Activated naive CD4-positive, alpha-beta T cell treated with anti-CD3 and anti-CD28 coated beads, Interleukin-2, amount 50 U/mL, for 72 hours (primary cell): ENCODE measurements at regions not wholly inside any gene's neighbourhood (a gene's known extent, or its start where the extent isn't known, plus 50 kb on each side); places are given as distances from the start of the nearest gene placed in this dataset.

ENCODE experiments used
- ATAC-seq, 2 donors: fragments of 150-1000 bp; cut with Tn5 transposase; 2 replicates each; pipeline ENCODE4 v1.10.0; 2021; ENCODE audit warnings: mild to moderate bottlenecking in 2 of 2, moderate library complexity in 2 of 2
- DNase-seq, 2 donors: peaks; one replicate each; pipeline ENCODE4 v3.0.0; 2021 to 2022; ENCODE audit warnings: low spot score in 2 of 2
- H3K27ac Mint-ChIP-seq, 2 donors: one replicate each; pipeline ENCODE4 v1.8.0; 2022; ENCODE audit warnings: mild to moderate bottlenecking in 2 of 2, mixed read lengths in 2 of 2
- H3K36me3 Mint-ChIP-seq, 2 donors: one replicate each; pipeline ENCODE4 v1.8.0; 2022; ENCODE audit warnings: mixed read lengths in 2 of 2
- H3K9me3 Mint-ChIP-seq, 2 donors: one replicate each; pipeline ENCODE4 v1.8.0; 2022; ENCODE audit warnings: mixed read lengths in 2 of 2

- no peak for DNase-seq
- Mint-ChIP-seq H3K9me3 (no peaks in the 10 kb centered on the region), H3K27ac (no peak overlapping the region), H3K36me3 (no peaks in the 10 kb centered on the region)
- ATAC-seq, result no peak
Measured at GRCh38 chr4:53779025-53779424, 187.7 kb upstream of the LNX1 start.

- DNase-seq, result no peak
- H3K36me3 Mint-ChIP-seq, result no peaks in the 10 kb centered on the region
- no peak for ATAC-seq
- H3K27ac Mint-ChIP-seq, result no peak overlapping the region
- H3K9me3 Mint-ChIP-seq, result no peaks in the 10 kb centered on the region
Measured at GRCh38 chr4:53778155-53778554, 186.9 kb upstream of the LNX1 start.

GRCh38 chr4:53777244-53777984 is 186.1 kb upstream of the LNX1 start:
- Mint-ChIP-seq H3K27ac (no peak overlapping the region), H3K36me3 (no peaks in the 10 kb centered on the region), H3K9me3 (no peaks in the 10 kb centered on the region)
- DNase-seq, result no peak
- no peak for ATAC-seq

- H3K9me3 Mint-ChIP-seq, result no peaks in the 10 kb centered on the region
- ATAC-seq (no peak), DNase-seq (no peak)
- H3K36me3 Mint-ChIP-seq, result no peaks in the 10 kb centered on the region
- no peak overlapping the region for H3K27ac Mint-ChIP-seq
Measured at GRCh38 chr4:53776141-53776540, 184.9 kb upstream of the LNX1 start.

GRCh38 chr4:53775381-53775780 is 184.1 kb upstream of the LNX1 start:
- no peaks in the 10 kb centered on the region for H3K36me3 Mint-ChIP-seq
- no peak for DNase-seq
- no peaks in the 10 kb centered on the region for H3K9me3 Mint-ChIP-seq
- no peak for ATAC-seq
- no peak overlapping the region for H3K27ac Mint-ChIP-seq

- no peak for DNase-seq
- ATAC-seq, result no peak
- H3K27ac Mint-ChIP-seq, result no peak overlapping the region
- H3K9me3 Mint-ChIP-seq, result no peaks in the 10 kb centered on the region
- no peaks in the 10 kb centered on the region for H3K36me3 Mint-ChIP-seq
Measured at GRCh38 chr4:53771326-53771725, 180.0 kb upstream of the LNX1 start.

- Mint-ChIP-seq H3K27ac (no peak overlapping the region), H3K9me3 (no peaks in the 10 kb centered on the region), H3K36me3 (no peaks in the 10 kb centered on the region)
- DNase-seq (no peak), ATAC-seq (no peak)
Measured at GRCh38 chr4:53767482-53767881, 176.2 kb upstream of the LNX1 start.

- H3K9me3 Mint-ChIP-seq, result peaks cover 0 to 4% of the 10 kb centered on the region in 2 donors
- H3K27ac Mint-ChIP-seq, result no peak overlapping the region
- DNase-seq (no peak), ATAC-seq (no peak)
- no peaks in the 10 kb centered on the region for H3K36me3 Mint-ChIP-seq
Measured at GRCh38 chr4:53764761-53765490, 173.6 kb upstream of the LNX1 start.

- Mint-ChIP-seq H3K36me3 (no peaks in the 10 kb centered on the region), H3K9me3 (peaks cover 0 to 4% of the 10 kb centered on the region in 2 donors), H3K27ac (no peak overlapping the region)
- no peak for ATAC-seq
- no peak for DNase-seq
Measured at GRCh38 chr4:53763813-53764597, 172.7 kb upstream of the LNX1 start.

GRCh38 chr4:53755656-53756055 is 164.4 kb upstream of the LNX1 start:
- H3K27ac Mint-ChIP-seq, result no peak overlapping the region
- ATAC-seq, result no peak
- peaks cover 0 to 9% of the 10 kb centered on the region in 2 donors for H3K9me3 Mint-ChIP-seq
- no peak for DNase-seq
- H3K36me3 Mint-ChIP-seq, result no peaks in the 10 kb centered on the region

- Mint-ChIP-seq H3K36me3 (no peaks in the 10 kb centered on the region), H3K9me3 (peaks cover 0 to 9% of the 10 kb centered on the region in 2 donors), H3K27ac (no peak overlapping the region)
- ATAC-seq (no peak), DNase-seq (no peak)
Measured at GRCh38 chr4:53752124-53752523, 160.8 kb upstream of the LNX1 start.

GRCh38 chr4:53748328-53748772 is 157.1 kb upstream of the LNX1 start:
- Mint-ChIP-seq H3K9me3 (no peaks in the 10 kb centered on the region), H3K27ac (no peak overlapping the region), H3K36me3 (no peaks in the 10 kb centered on the region)
- DNase-seq (no peak), ATAC-seq (no peak)

- ATAC-seq (no peak), DNase-seq (no peak)
- Mint-ChIP-seq H3K9me3 (no peaks in the 10 kb centered on the region), H3K36me3 (no peaks in the 10 kb centered on the region), H3K27ac (no peak overlapping the region)
Measured at GRCh38 chr4:53747401-53747800, 156.1 kb upstream of the LNX1 start.

- Mint-ChIP-seq H3K9me3 (no peaks in the 10 kb centered on the region), H3K36me3 (no peaks in the 10 kb centered on the region), H3K27ac (no peak overlapping the region)
- DNase-seq (no peak), ATAC-seq (no peak)
Measured at GRCh38 chr4:53744446-53745160, 153.3 kb upstream of the LNX1 start.

GRCh38 chr4:53734584-53735353 is 143.5 kb upstream of the LNX1 start:
- H3K27ac Mint-ChIP-seq, result no peak overlapping the region
- H3K9me3 Mint-ChIP-seq, result peaks cover 0 to 6% of the 10 kb centered on the region in 2 donors
- H3K36me3 Mint-ChIP-seq, result no peaks in the 10 kb centered on the region
- ATAC-seq (no peak), DNase-seq (no peak)

GRCh38 chr4:53734182-53734581 is 142.9 kb upstream of the LNX1 start:
- Mint-ChIP-seq H3K9me3 (peaks cover 0 to 6% of the 10 kb centered on the region in 2 donors), H3K36me3 (no peaks in the 10 kb centered on the region), H3K27ac (no peak overlapping the region)
- ATAC-seq, result no peak
- DNase-seq, result no peak
